GM23248 (cell line): ENCODE measurements at regions not wholly inside any gene's neighbourhood (a gene's known extent, or its start where the extent isn't known, plus 50 kb on each side); places are given as distances from the start of the nearest gene placed in this dataset.

ENCODE experiments used
- DNase-seq: peaks from one replicate; pipeline ENCODE4 v3.0.0-alpha.2; 2015
- H2AFZ ChIP-seq: fragments of 200-600 bp; sonication (generic); 2 replicates; pipeline ENCODE4 v1.6.1; 2016; ENCODE audit warnings: antibody characterized with exemption
- H3F3A ChIP-seq: fragments of 200-600 bp; sonication (generic); 2 replicates; pipeline ENCODE4 v1.6.1; 2016; ENCODE audit warnings: mild to moderate bottlenecking, antibody characterized with exemption, mixed run types; ENCODE audit not compliant: insufficient read depth
- H3K27ac ChIP-seq: fragments of 200-600 bp; sonication (generic); 2 replicates; pipeline ENCODE4 v1.5.1; 2016; ENCODE audit warnings: mild to moderate bottlenecking
- H3K27me3 ChIP-seq: fragments of 200-600 bp; sonication (generic); replicated peaks from 2 replicates; pipeline ENCODE4 v1.6.1; 2016; ENCODE audit warnings: mild to moderate bottlenecking; ENCODE audit not compliant: insufficient read depth
- H3K36me3 ChIP-seq: fragments of 200-600 bp; sonication (generic); 2 replicates; pipeline ENCODE4 v1.6.1; 2016; ENCODE audit warnings: low read depth, mild to moderate bottlenecking
- H3K4me1 ChIP-seq: fragments of 200-600 bp; sonication (generic); 2 replicates; pipeline ENCODE4 v1.6.1; 2016; ENCODE audit warnings: mild to moderate bottlenecking; ENCODE audit not compliant: insufficient read depth
- H3K4me2 ChIP-seq: fragments of 200-600 bp; sonication (generic); one replicate; pipeline ENCODE4 v1.6.1; 2016; ENCODE audit warnings: mild to moderate bottlenecking; ENCODE audit not compliant: unreplicated experiment
- H3K4me3 ChIP-seq: fragments of 200-600 bp; sonication (generic); 2 replicates; pipeline ENCODE4 v1.5.1; 2016; ENCODE audit warnings: mild to moderate bottlenecking
- H3K79me2 ChIP-seq: fragments of 200-600 bp; sonication (generic); 2 replicates; pipeline ENCODE4 v1.6.1; 2016; ENCODE audit warnings: mild to moderate bottlenecking; ENCODE audit not compliant: insufficient read depth
- H3K9ac ChIP-seq: fragments of 200-600 bp; sonication (generic); 2 replicates; pipeline ENCODE4 v1.6.1; 2016; ENCODE audit warnings: mild to moderate bottlenecking
- H3K9me2 ChIP-seq: fragments of 200-600 bp; sonication (generic); 2 replicates; pipeline ENCODE4 v1.6.1; 2016; ENCODE audit warnings: mixed run types, mild to moderate bottlenecking, moderate library complexity; ENCODE audit not compliant: insufficient read depth
- H3K9me3 ChIP-seq: fragments of 200-600 bp; sonication (generic); one replicate; pipeline ENCODE4 v1.6.1; 2017; ENCODE audit warnings: low read depth
- H4K20me1 ChIP-seq: fragments of 200-600 bp; sonication (generic); 2 replicates; pipeline ENCODE4 v1.6.0; 2016; ENCODE audit not compliant: insufficient read depth
- EZH2 ChIP-seq: fragments of 200-600 bp; sonication (generic); IDR thresholded peaks from 2 replicates; pipeline ENCODE4 v1.6.1; 2018; ENCODE audit warnings: antibody characterized with exemption, mild to moderate bottlenecking; ENCODE audit not compliant: insufficient read depth, poor library complexity, severe bottlenecking
- EZH2phosphoT487 ChIP-seq: fragments of 200-600 bp; sonication (generic); IDR thresholded peaks from 2 replicates; pipeline ENCODE4 v1.6.1; 2018; ENCODE audit warnings: antibody characterized with exemption, moderate library complexity, mild to moderate bottlenecking, low read depth; ENCODE audit not compliant: insufficient read depth
- WGBS, 2 experiments: methylation state at CpG; one replicate each; pipeline ENCODE4 v1.1.6; 2015 to 2017; ENCODE audit warnings: low lambda C conversion rate in 2 of 2, low coverage in 1 of 2; ENCODE audit errors: missing lambda C conversion rate in 2 of 2; 5-methylcytosine and 5-hydroxymethylcytosine counted together
- in situ Hi-C: fragments of 300-500 bp; cut with MboI; formaldehyde crosslinking; loops from 2 replicates; pipeline ENCODE4 v1.15.0; 2020

- Histone ChIP-seq H3K9me3 (no peaks in the 10 kb centered on the region), H3K79me2 (no peaks in the 10 kb centered on the region), H3K9ac (no peak overlapping the region), H3K4me3 (no peak overlapping the region), H3K27ac (no peak overlapping the region), H3K36me3 (no peaks in the 10 kb centered on the region), H3K9me2 (no peaks in the 10 kb centered on the region), H3K27me3 (no peaks in the 10 kb centered on the region), H3K4me1 (no peaks in the 10 kb centered on the region), H3F3A (no peaks in the 10 kb centered on the region), H2AFZ (no peak overlapping the region), H4K20me1 (no peaks in the 10 kb centered on the region), H3K4me2 (no peak overlapping the region)
- TF ChIP-seq EZH2phosphoT487 (no peak), EZH2 (no peak)
- in situ Hi-C loops = no loop called here
- DNase-seq = no peak
Observed at GRCh38 chr4:96531836-96532235, 691.9 kb downstream of the PDHA2 start.

GRCh38 chr4:96543346-96543745 is 703.5 kb downstream of the PDHA2 start:
- H3K9me3 ChIP-seq = no peaks in the 10 kb centered on the region
- H4K20me1 ChIP-seq = no peaks in the 10 kb centered on the region
- DNase-seq = no peak
- H3K4me2 ChIP-seq = no peak overlapping the region
- no peaks in the 10 kb centered on the region for H3K79me2 ChIP-seq
- no peak overlapping the region for H3K27ac ChIP-seq
- WGBS, 2 experiments = 9 to 14% methylated on average over 2 of the region's 2 CpGs
- no peak for TF ChIP-seq EZH2
- TF ChIP-seq EZH2phosphoT487 = no peak
- no peaks in the 10 kb centered on the region for H3K9me2 ChIP-seq
- H3F3A ChIP-seq = no peaks in the 10 kb centered on the region
- no peak overlapping the region for H3K4me3 ChIP-seq
- H3K9ac ChIP-seq = no peak overlapping the region
- no peaks in the 10 kb centered on the region for H3K4me1 ChIP-seq
- H2AFZ ChIP-seq = no peak overlapping the region
- no peaks in the 10 kb centered on the region for H3K36me3 ChIP-seq
- in situ Hi-C loops = no loop called here
- no peaks in the 10 kb centered on the region for H3K27me3 ChIP-seq

GRCh38 chr4:96558466-96558865 is 718.6 kb downstream of the PDHA2 start:
- TF ChIP-seq EZH2 = no peak
- TF ChIP-seq EZH2phosphoT487 = no peak
- Histone ChIP-seq H3K4me1 (no peaks in the 10 kb centered on the region), H3F3A (no peaks in the 10 kb centered on the region), H2AFZ (no peak overlapping the region), H3K27ac (no peak overlapping the region), H4K20me1 (no peaks in the 10 kb centered on the region), H3K27me3 (no peaks in the 10 kb centered on the region), H3K36me3 (no peaks in the 10 kb centered on the region), H3K4me2 (no peak overlapping the region), H3K4me3 (no peak overlapping the region), H3K9ac (no peak overlapping the region), H3K9me2 (no peaks in the 10 kb centered on the region), H3K9me3 (no peaks in the 10 kb centered on the region), H3K79me2 (no peaks in the 10 kb centered on the region)
- no peak for DNase-seq
- WGBS, 2 experiments = 34 to 40% methylated on average over 2 of the region's 2 CpGs
- in situ Hi-C loops = no loop called here

- Histone ChIP-seq H3K36me3 (no peaks in the 10 kb centered on the region), H4K20me1 (no peaks in the 10 kb centered on the region), H3K4me3 (no peak overlapping the region), H3K9me3 (no peaks in the 10 kb centered on the region), H3K4me2 (no peak overlapping the region), H3F3A (no peaks in the 10 kb centered on the region), H3K9me2 (no peaks in the 10 kb centered on the region), H2AFZ (no peak overlapping the region), H3K27ac (no peak overlapping the region), H3K4me1 (no peaks in the 10 kb centered on the region), H3K27me3 (no peaks in the 10 kb centered on the region), H3K9ac (no peak overlapping the region), H3K79me2 (no peaks in the 10 kb centered on the region)
- no peak for DNase-seq
- 37 to 40% methylated on average over 2 of the region's 2 CpGs for WGBS, 2 experiments
- in situ Hi-C loops = no loop called here
- no peak for TF ChIP-seq EZH2
- TF ChIP-seq EZH2phosphoT487 = no peak
Observed at GRCh38 chr4:96566755-96567154, 726.9 kb downstream of the PDHA2 start.

GRCh38 chr4:96585304-96585703 is 745.4 kb downstream of the PDHA2 start:
- Histone ChIP-seq H3K9ac (no peak overlapping the region), H4K20me1 (no peaks in the 10 kb centered on the region), H3K4me2 (no peak overlapping the region), H3K4me3 (no peak overlapping the region), H3K27ac (no peak overlapping the region), H3F3A (no peaks in the 10 kb centered on the region), H3K9me3 (no peaks in the 10 kb centered on the region), H2AFZ (no peak overlapping the region), H3K36me3 (no peaks in the 10 kb centered on the region), H3K4me1 (no peaks in the 10 kb centered on the region), H3K27me3 (no peaks in the 10 kb centered on the region), H3K79me2 (no peaks in the 10 kb centered on the region), H3K9me2 (no peaks in the 10 kb centered on the region)
- DNase-seq = no peak
- WGBS, 2 experiments = 2% methylated on average over 2 of the region's 2 CpGs
- in situ Hi-C loops = no loop called here
- TF ChIP-seq EZH2phosphoT487 = no peak
- no peak for TF ChIP-seq EZH2
